ENCODE measurements at regions not wholly inside any gene's neighbourhood (a gene's known extent, or its start where the extent isn't known, plus 50 kb on each side); places are given as distances from the start of the nearest gene placed in this dataset.

GRCh38 chr2:198362740-198363139, 558.3 kb downstream of the PLCL1 start:
- no peak for TF ChIP-seq MYNN (IDR thresholded peaks at IDR 0.05)
- no peak for TF ChIP-seq MYNN (CRISPR knock-in tag; IDR thresholded peaks at IDR 0.05)
- TF ChIP-seq ILK (tag; IDR thresholded peaks at IDR 0.05; ENCODE audit: borderline replicate concordance, low read depth), result no peak
- TF ChIP-seq, protein P1, sequence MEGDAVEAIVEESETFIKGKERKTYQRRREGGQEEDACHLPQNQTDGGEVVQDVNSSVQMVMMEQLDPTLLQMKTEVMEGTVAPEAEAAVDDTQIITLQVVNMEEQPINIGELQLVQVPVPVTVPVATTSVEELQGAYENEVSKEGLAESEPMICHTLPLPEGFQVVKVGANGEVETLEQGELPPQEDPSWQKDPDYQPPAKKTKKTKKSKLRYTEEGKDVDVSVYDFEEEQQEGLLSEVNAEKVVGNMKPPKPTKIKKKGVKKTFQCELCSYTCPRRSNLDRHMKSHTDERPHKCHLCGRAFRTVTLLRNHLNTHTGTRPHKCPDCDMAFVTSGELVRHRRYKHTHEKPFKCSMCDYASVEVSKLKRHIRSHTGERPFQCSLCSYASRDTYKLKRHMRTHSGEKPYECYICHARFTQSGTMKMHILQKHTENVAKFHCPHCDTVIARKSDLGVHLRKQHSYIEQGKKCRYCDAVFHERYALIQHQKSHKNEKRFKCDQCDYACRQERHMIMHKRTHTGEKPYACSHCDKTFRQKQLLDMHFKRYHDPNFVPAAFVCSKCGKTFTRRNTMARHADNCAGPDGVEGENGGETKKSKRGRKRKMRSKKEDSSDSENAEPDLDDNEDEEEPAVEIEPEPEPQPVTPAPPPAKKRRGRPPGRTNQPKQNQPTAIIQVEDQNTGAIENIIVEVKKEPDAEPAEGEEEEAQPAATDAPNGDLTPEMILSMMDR (IDR thresholded peaks at IDR 0.05 in 2 of 3, conservative IDR thresholded peaks at IDR 0.05 in 1 of 3; ENCODE audit: insufficient read depth in 2 of 3, low read depth in 1 of 3, low read length in 3 of 3), result no peak
- no peak for TF ChIP-seq MAX (CRISPR knock-in tag; IDR thresholded peaks at IDR 0.05)
- TF ChIP-seq POLR2AphosphoS5 (IDR thresholded peaks at IDR 0.05; ENCODE audit: control insufficient read depth, insufficient read depth, low read depth, low read length), result no peak
